Activated T-cell treated with anti-CD3 and anti-CD28 coated beads for 48 hours (primary cell): ENCODE measurements at regions not wholly inside any gene's neighbourhood (a gene's known extent, or its start where the extent isn't known, plus 50 kb on each side); places are given as distances from the start of the nearest gene placed in this dataset.

Source experiments
- DNase-seq: peaks from one replicate; pipeline ENCODE4 v3.0.0-alpha.2; 2020; ENCODE audit warnings: low read depth

DNA sequence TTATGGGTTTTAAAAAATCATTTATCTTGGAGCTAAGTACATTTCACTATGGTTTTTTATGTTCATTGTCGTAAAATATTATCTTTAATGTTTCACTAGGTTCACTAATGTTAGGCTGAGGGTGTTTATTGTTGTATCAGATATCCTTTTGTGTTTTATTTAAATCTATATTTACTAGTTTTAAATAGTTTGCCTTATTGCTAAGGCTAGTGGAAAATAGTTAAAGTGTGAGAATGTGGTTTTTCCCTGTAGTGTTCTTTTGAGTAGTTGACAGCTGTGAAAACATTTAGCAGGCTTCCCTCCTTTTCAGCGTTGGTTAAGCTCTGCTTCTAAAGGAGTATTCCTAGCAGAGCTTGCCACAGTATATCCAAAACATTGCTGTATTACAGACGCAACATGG, 139.0 kb downstream of the TM9SF2 start:
- DNase-seq, result no peak

GRCh38 chr13:99639126-99639525, 137.9 kb downstream of the TM9SF2 start:
- DNase-seq, result no peak

GRCh38 chr13:99636728-99637353, 135.6 kb downstream of the TM9SF2 start:
- DNase-seq, result no peak

DNA sequence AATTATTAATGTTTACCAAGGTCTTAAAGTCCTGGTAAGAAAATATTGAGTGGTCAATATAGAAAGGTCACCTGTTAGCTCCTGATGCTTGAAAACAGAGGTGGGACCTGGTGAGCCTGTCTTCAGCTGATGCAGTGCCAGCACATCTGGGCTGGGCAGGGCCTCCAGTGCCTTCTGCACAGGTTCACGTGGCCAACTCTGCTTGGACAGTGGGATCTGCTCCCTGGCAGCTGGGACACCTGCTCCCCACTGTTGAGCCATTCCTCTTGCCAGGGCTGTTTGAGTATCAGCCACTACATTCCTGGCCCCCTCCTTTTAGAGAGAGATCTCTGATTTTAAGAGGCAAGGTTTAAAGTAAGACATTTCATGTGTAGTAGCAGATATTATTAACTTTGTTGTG, 135.0 kb downstream of the TM9SF2 start:
- no peak for DNase-seq

DNA sequence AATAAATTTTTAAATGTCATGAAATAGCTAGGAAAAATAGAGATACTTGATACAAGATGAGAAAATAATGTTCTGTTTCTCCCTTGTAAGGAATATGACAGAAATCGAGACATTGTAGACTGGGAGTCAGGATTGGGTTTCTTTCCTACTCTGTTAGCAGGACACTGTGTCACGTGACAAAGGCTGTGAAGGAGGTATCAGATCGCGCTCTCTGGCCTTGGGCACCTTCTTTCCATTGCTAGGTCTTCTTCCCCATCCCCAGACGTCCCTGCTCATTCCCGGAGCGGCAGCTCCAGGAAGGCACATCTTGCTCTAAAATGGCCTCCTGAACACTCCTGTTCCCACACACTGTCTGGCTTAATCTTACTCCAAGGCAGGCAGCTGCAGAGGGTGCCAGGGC, 133.4 kb downstream of the TM9SF2 start:
- DNase-seq, result no peak

DNA sequence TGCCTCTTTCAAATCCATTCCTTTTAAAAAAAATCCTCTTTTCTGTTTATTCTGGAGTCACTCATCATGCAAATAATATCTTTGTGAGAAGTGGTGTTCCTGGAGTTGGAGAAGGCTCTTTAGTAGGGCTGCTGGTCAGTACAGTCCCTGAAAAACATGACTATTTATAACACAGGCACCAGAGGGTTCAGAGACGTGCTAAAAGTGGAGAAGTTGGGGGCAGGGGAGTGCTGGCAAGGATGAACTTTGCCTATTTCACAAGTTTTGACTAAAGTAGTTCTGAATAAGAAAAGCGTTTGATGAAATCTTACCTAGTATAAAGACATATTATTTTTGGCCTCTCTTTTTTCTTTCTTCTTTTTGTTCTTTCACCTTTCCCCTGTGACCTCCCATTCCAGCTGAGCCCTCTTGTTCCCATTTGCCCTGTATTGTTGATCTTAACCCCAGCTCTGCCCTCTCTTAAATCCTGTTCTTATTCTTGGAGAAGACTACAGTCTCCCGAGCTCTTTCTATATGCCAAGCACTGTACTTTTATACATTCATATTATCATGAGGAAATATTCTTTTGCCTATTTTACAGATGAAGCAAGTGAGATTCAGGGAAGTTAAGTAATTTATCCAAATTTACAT, 129.1 kb downstream of the TM9SF2 start:
- DNase-seq, result no peak

GRCh38 chr13:99629641-99630040, 128.4 kb downstream of the TM9SF2 start:
- no peak for DNase-seq

- DNase-seq, result no peak
Measured at GRCh38 chr13:99628442-99628841, 127.2 kb downstream of the TM9SF2 start.

- no peak for DNase-seq
Measured at GRCh38 chr13:99626461-99627082, 125.3 kb downstream of the TM9SF2 start.

- no peak for DNase-seq
Measured at GRCh38 chr13:99624936-99625540, 123.8 kb downstream of the TM9SF2 start.

GRCh38 chr13:99620806-99621205, 119.5 kb downstream of the TM9SF2 start:
- no peak for DNase-seq

DNA sequence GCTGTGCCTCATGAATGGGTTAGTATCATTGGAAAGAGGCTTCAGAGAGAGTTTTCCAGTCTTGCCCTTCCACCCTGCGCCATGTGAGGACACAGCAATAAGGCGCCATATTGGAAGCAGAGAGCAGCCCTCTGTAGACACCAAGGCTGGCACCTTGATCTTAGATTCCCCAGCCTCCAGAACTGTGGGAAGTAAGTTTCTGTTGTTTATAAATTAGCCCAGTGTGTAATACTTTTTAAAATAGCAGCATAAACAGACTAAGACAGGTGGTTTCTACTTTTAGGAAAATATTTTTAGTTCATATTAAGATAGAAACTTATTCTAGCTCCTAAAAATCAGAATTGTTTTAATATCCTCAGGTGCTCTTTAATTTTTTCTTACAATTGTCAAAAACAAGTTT, 117.9 kb downstream of the TM9SF2 start:
- DNase-seq, result no peak

DNA sequence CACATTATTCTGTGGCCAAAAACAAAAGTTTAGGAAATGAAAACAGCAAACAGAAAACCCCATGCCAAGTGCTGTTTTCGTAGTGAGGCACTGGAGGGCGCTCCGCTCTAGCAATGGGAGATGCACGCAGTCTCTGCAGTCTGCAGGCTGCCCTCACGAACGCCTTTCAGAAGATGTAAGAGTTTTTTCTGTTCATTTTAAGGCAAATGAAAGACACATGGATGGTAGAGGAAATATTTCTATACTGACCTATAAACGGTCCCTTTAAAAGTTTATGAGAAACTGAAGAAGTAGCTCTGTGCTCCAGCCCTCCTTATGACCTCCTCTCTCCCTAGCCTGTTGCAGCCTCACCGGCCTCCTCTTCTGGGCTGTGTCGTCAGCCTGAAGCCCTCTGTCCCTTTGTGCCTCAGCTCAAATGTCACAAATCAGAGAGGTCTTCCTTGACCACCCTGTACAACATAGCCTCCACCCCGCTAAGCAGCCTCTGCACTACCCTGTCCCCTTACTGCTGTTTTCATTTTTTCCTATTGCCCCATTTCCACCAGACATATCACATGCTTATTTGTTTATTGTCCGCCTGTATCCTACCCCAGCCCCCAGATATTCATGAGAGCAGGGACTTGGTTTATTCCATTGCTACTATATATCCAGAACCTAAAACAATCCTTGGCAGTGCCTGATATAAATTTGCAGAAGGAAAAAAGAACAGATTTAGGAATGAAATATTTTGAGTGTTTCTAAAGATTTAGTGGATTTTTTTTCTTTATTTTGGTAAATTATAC, 116.4 kb downstream of the TM9SF2 start:
- peak; percentile 19 for DNase-seq

- DNase-seq, result no peak
Measured at GRCh38 chr13:99614465-99614885, 113.2 kb downstream of the TM9SF2 start.
